Effector memory CD8-positive, alpha-beta T cell (primary cell): ENCODE measurements at regions not wholly inside any gene's neighbourhood (a gene's known extent, or its start where the extent isn't known, plus 50 kb on each side); places are given as distances from the start of the nearest gene placed in this dataset.
"Not testable (repeated sequence)": the region's sequence is repeated elsewhere in the genome, so short reads cannot be mapped to it uniquely, and the experiment has no call there.

ENCODE experiments used
- ATAC-seq: fragments of 150-1000 bp; cut with Tn5 transposase; replicated peaks from 2 replicates; pipeline ENCODE4 v1.10.0; 2021; ENCODE audit warnings: mild to moderate bottlenecking, moderate library complexity
- DNase-seq, 3 experiments: peaks; one replicate each; pipeline ENCODE4 v3.0.0; 2021
- H3K27ac Mint-ChIP-seq, 2 donors: one replicate each; pipeline ENCODE4 v1.8.0; 2022; ENCODE audit warnings: mild to moderate bottlenecking in 2 of 2, mixed read lengths in 2 of 2, moderate library complexity in 2 of 2
- H3K27me3 Mint-ChIP-seq, 2 donors: one replicate each; pipeline ENCODE4 v1.8.0; 2022; ENCODE audit warnings: mixed read lengths in 2 of 2
- H3K36me3 Mint-ChIP-seq: one replicate; pipeline ENCODE4 v1.8.0; 2022; ENCODE audit warnings: mild to moderate bottlenecking, moderate library complexity, mixed read lengths; ENCODE audit not compliant: insufficient read depth
- H3K4me1 Mint-ChIP-seq, 2 donors: one replicate each; pipeline ENCODE4 v1.8.0; 2022; ENCODE audit warnings: low read depth in 2 of 2, mixed read lengths in 2 of 2
- H3K4me3 Mint-ChIP-seq, 2 donors: one replicate each; pipeline ENCODE4 v1.8.0; 2022; ENCODE audit warnings: mild to moderate bottlenecking in 2 of 2, mixed read lengths in 2 of 2, moderate library complexity in 2 of 2
- H3K9me3 Mint-ChIP-seq, 2 donors: one replicate each; pipeline ENCODE4 v1.8.0; 2022; ENCODE audit warnings: mixed read lengths in 2 of 2

- ATAC-seq (no peak), DNase-seq (no peak)
- Mint-ChIP-seq H3K27ac (no peak overlapping the region), H3K4me3 (no peak overlapping the region), H3K4me1 (no peaks in the 10 kb centered on the region), H3K36me3 (no peaks in the 10 kb centered on the region), H3K27me3 (no peaks in the 10 kb centered on the region), H3K9me3 (peaks cover 0 to 4% of the 10 kb centered on the region in 2 donors)
Observed at GRCh38 chr3:176219970-176220369, 977.3 kb downstream of the TBL1XR1 start.

- no peak overlapping the region for H3K4me3 Mint-ChIP-seq
- peaks cover 6% of the 10 kb centered on the region in 2 donors for H3K9me3 Mint-ChIP-seq
- DNase-seq (no peak), ATAC-seq (no peak)
- no peak overlapping the region for H3K27ac Mint-ChIP-seq
- no peaks in the 10 kb centered on the region for H3K27me3 Mint-ChIP-seq
- H3K4me1 Mint-ChIP-seq: no peaks in the 10 kb centered on the region
- no peaks in the 10 kb centered on the region for H3K36me3 Mint-ChIP-seq
Observed at GRCh38 chr3:176214758-176215157, 982.5 kb downstream of the TBL1XR1 start.

- not testable (repeated sequence) for H3K4me1 Mint-ChIP-seq, ATAC-seq, H3K9me3 Mint-ChIP-seq, H3K4me3 Mint-ChIP-seq, H3K36me3 Mint-ChIP-seq, H3K27me3 Mint-ChIP-seq, DNase-seq, H3K27ac Mint-ChIP-seq
Observed at GRCh38 chr3:176213314-176213713, 984.0 kb downstream of the TBL1XR1 start.

- Mint-ChIP-seq H3K4me3 (no peak overlapping the region), H3K27ac (no peak overlapping the region), H3K27me3 (no peaks in the 10 kb centered on the region), H3K9me3 (peaks cover 3 to 14% of the 10 kb centered on the region in 2 donors), H3K36me3 (peaks cover 4% of the 10 kb centered on the region), H3K4me1 (no peaks in the 10 kb centered on the region)
- ATAC-seq (no peak), DNase-seq (no peak)
Observed at GRCh38 chr3:176208915-176209314, 988.4 kb downstream of the TBL1XR1 start.

GRCh38 chr3:176208283-176208682 lies 989.0 kb downstream of the TBL1XR1 start:
- Mint-ChIP-seq H3K36me3 (peaks cover 4% of the 10 kb centered on the region), H3K4me3 (no peak overlapping the region), H3K27me3 (no peaks in the 10 kb centered on the region), H3K4me1 (no peaks in the 10 kb centered on the region), H3K27ac (no peak overlapping the region), H3K9me3 (peaks cover 3 to 14% of the 10 kb centered on the region in 2 donors)
- DNase-seq (no peak), ATAC-seq (no peak)

- Mint-ChIP-seq H3K4me3 (no peak overlapping the region), H3K36me3 (peaks cover 4% of the 10 kb centered on the region)
- DNase-seq: no peak
Observed at GRCh38 chr3:176206809-176207208, 990.5 kb downstream of the TBL1XR1 start.

GRCh38 chr3:176202652-176203051 lies 994.6 kb downstream of the TBL1XR1 start:
- no peaks in the 10 kb centered on the region for H3K4me1 Mint-ChIP-seq
- H3K27me3 Mint-ChIP-seq: no peaks in the 10 kb centered on the region
- ATAC-seq (no peak), DNase-seq (no peak)
- no peak overlapping the region for H3K4me3 Mint-ChIP-seq
- H3K9me3 Mint-ChIP-seq: peaks cover 3 to 8% of the 10 kb centered on the region in 2 donors
- no peak overlapping the region for H3K27ac Mint-ChIP-seq
- H3K36me3 Mint-ChIP-seq: peaks cover 4% of the 10 kb centered on the region

More at GRCh38 chr3:176206809-176207208, 990.5 kb downstream of the TBL1XR1 start:
- Mint-ChIP-seq H3K4me1 (no peaks in the 10 kb centered on the region), H3K9me3 (peaks cover 3 to 14% of the 10 kb centered on the region in 2 donors), H3K27me3 (no peaks in the 10 kb centered on the region), H3K27ac (no peak overlapping the region)
- no peak for ATAC-seq

- H3K9me3 Mint-ChIP-seq: peaks cover 11 to 13% of the 10 kb centered on the region in 2 donors
- DNase-seq (no peak), ATAC-seq (no peak)
- H3K27me3 Mint-ChIP-seq: no peaks in the 10 kb centered on the region
- no peaks in the 10 kb centered on the region for H3K4me1 Mint-ChIP-seq
- H3K4me3 Mint-ChIP-seq: no peak overlapping the region
- no peak overlapping the region for H3K27ac Mint-ChIP-seq
- no peaks in the 10 kb centered on the region for H3K36me3 Mint-ChIP-seq
Observed at GRCh38 chr3:176193032-176193730, 1004.1 kb downstream of the TBL1XR1 start.

- Mint-ChIP-seq H3K4me1 (no peaks in the 10 kb centered on the region), H3K36me3 (no peaks in the 10 kb centered on the region)
- ATAC-seq: no peak
Observed at GRCh38 chr3:176190755-176191154, 1006.5 kb downstream of the TBL1XR1 start.

GRCh38 chr3:176183181-176183580 lies 1014.1 kb downstream of the TBL1XR1 start:
- Mint-ChIP-seq H3K27me3 (no peaks in the 10 kb centered on the region), H3K36me3 (no peaks in the 10 kb centered on the region), H3K4me3 (no peak overlapping the region), H3K27ac (no peak overlapping the region), H3K9me3 (peaks cover 6 to 8% of the 10 kb centered on the region in 2 donors), H3K4me1 (no peaks in the 10 kb centered on the region)
- DNase-seq (no peak), ATAC-seq (no peak)

More at GRCh38 chr3:176190755-176191154, 1006.5 kb downstream of the TBL1XR1 start:
- no peak for DNase-seq
- Mint-ChIP-seq H3K9me3 (peaks cover 14 to 17% of the 10 kb centered on the region in 2 donors), H3K27me3 (no peaks in the 10 kb centered on the region), H3K4me3 (no peak overlapping the region), H3K27ac (no peak overlapping the region)

GRCh38 chr3:176174060-176174459 lies 1023.2 kb downstream of the TBL1XR1 start:
- no peak overlapping the region for H3K27ac Mint-ChIP-seq
- H3K36me3 Mint-ChIP-seq: no peaks in the 10 kb centered on the region
- DNase-seq (no peak), ATAC-seq (no peak)
- no peaks in the 10 kb centered on the region for H3K27me3 Mint-ChIP-seq
- H3K9me3 Mint-ChIP-seq: peaks cover 7 to 10% of the 10 kb centered on the region in 2 donors
- no peak overlapping the region for H3K4me3 Mint-ChIP-seq
- H3K4me1 Mint-ChIP-seq: no peaks in the 10 kb centered on the region

GRCh38 chr3:176172492-176172891 lies 1024.8 kb downstream of the TBL1XR1 start:
- ATAC-seq (no peak), DNase-seq (no peak)
- Mint-ChIP-seq H3K27ac (no peak overlapping the region), H3K36me3 (no peaks in the 10 kb centered on the region), H3K4me1 (no peaks in the 10 kb centered on the region), H3K4me3 (no peak overlapping the region), H3K9me3 (peaks cover 7 to 10% of the 10 kb centered on the region in 2 donors), H3K27me3 (no peaks in the 10 kb centered on the region)

- H3K36me3 Mint-ChIP-seq: no peaks in the 10 kb centered on the region
- H3K4me1 Mint-ChIP-seq: no peaks in the 10 kb centered on the region
- ATAC-seq: no peak
- no peak for DNase-seq
- H3K9me3 Mint-ChIP-seq: peaks cover 4 to 12% of the 10 kb centered on the region in 2 donors
- no peak overlapping the region for H3K4me3 Mint-ChIP-seq
- no peak overlapping the region for H3K27ac Mint-ChIP-seq
- H3K27me3 Mint-ChIP-seq: no peaks in the 10 kb centered on the region
Observed at GRCh38 chr3:176167272-176167671, 1030.0 kb downstream of the TBL1XR1 start.

- H3K4me1 Mint-ChIP-seq: no peaks in the 10 kb centered on the region
- ATAC-seq: no peak
- H3K27ac Mint-ChIP-seq: no peak overlapping the region
- H3K27me3 Mint-ChIP-seq: no peaks in the 10 kb centered on the region
- H3K36me3 Mint-ChIP-seq: no peaks in the 10 kb centered on the region
- no peak for DNase-seq
- H3K9me3 Mint-ChIP-seq: peaks cover 6 to 19% of the 10 kb centered on the region in 2 donors
- H3K4me3 Mint-ChIP-seq: no peak overlapping the region
Observed at GRCh38 chr3:176160997-176161396, 1036.3 kb downstream of the TBL1XR1 start.
